ENCODE measurements at regions not wholly inside any gene's neighbourhood (a gene's known extent, or its start where the extent isn't known, plus 50 kb on each side); places are given as distances from the start of the nearest gene placed in this dataset.
A peak's percentile ranks its signal among the peaks of the same experiment; 100 is the strongest.
"Not testable (repeated sequence)": the region's sequence is repeated elsewhere in the genome, so short reads cannot be mapped to it uniquely, and the experiment has no call there.

- no peaks in the 10 kb centered on the region; the same call in 1 of the 2 replicates for H4K20me1 ChIP-seq (replicated peaks; ENCODE audit: insufficient read depth)
- TF ChIP-seq CTCF (conservative IDR thresholded peaks at IDR 0.05; ENCODE audit: low read depth in 2 of 2) (no peak), REST (IDR thresholded peaks at IDR 0.05; ENCODE audit: unreplicated experiment) (no peak), ZNF331 (CRISPR knock-in tag; IDR thresholded peaks at IDR 0.05; ENCODE audit: low read depth) (no peak), ZNF114 (CRISPR knock-in tag; IDR thresholded peaks at IDR 0.05) (no peak), POLR2AphosphoS5 (IDR thresholded peaks at IDR 0.05; ENCODE audit: low read depth) (peak; percentile 38), STAT1 (IDR thresholded peaks at IDR 0.05; ENCODE audit: unreplicated experiment) (no peak), ETS1 (IDR thresholded peaks at IDR 0.05) (no peak), JUNB (IDR thresholded peaks at IDR 0.05; ENCODE audit: unreplicated experiment) (no peak)
- no peak overlapping the region for H3K4me3 Mint-ChIP-seq
- DNase-seq (ENCODE audit: low spot score) = no peak
- H2AFZ ChIP-seq = no peak overlapping the region
- peaks cover 86% of the 10 kb centered on the region for H3K9me3 Mint-ChIP-seq
- H3K36me3 Mint-ChIP-seq (ENCODE audit: low read depth) = peaks cover 96% of the 10 kb centered on the region
- peaks cover 2% of the 10 kb centered on the region; the same call in 1 of the 2 replicates for H3F3A ChIP-seq (replicated peaks; ENCODE audit: low read depth)
- peaks cover 50% of the 10 kb centered on the region for H3K27me3 Mint-ChIP-seq (ENCODE audit: insufficient read depth, low read depth, poor library complexity)
- H3K4me2 ChIP-seq = no peak overlapping the region
- H3K4me1 Mint-ChIP-seq = no peaks in the 10 kb centered on the region
- no peak overlapping the region for H3K4me3 ChIP-seq
- H3K27ac Mint-ChIP-seq = no peak overlapping the region
- H3K79me2 ChIP-seq (replicated peaks; ENCODE audit: insufficient read depth) = no peaks in the 10 kb centered on the region
- peaks cover 20% of the 10 kb centered on the region; the same call in 1 of the 2 replicates for H3K36me3 ChIP-seq (ENCODE audit: insufficient read depth)
- ATAC-seq = no peak
- H3K4me1 ChIP-seq (ENCODE audit: insufficient read depth) = no peaks in the 10 kb centered on the region
- H3K9me2 ChIP-seq (ENCODE audit: insufficient read depth) = no peaks in the 10 kb centered on the region
- no peak overlapping the region for H3K27ac ChIP-seq (ENCODE audit: low read depth)
- H3K27me3 ChIP-seq (ENCODE audit: insufficient read depth) = peaks cover 12% of the 10 kb centered on the region
Observed at GRCh38 chr9:74100042-74100441, 397.1 kb upstream of the RORB start.

- ATAC-seq; H4K20me1 ChIP-seq (replicated peaks; ENCODE audit: insufficient read depth); H3K4me3 ChIP-seq; H3K27ac ChIP-seq (ENCODE audit: low read depth); H3K4me2 ChIP-seq; H3K4me3 Mint-ChIP-seq; H3K9me2 ChIP-seq (ENCODE audit: insufficient read depth); H3K27ac Mint-ChIP-seq; DNase-seq (ENCODE audit: low spot score); H3K79me2 ChIP-seq (replicated peaks; ENCODE audit: insufficient read depth); H3F3A ChIP-seq (replicated peaks; ENCODE audit: low read depth); H3K4me1 ChIP-seq (ENCODE audit: insufficient read depth); H2AFZ ChIP-seq; H3K4me1 Mint-ChIP-seq: not testable (repeated sequence)
- peaks cover 96% of the 10 kb centered on the region for H3K36me3 Mint-ChIP-seq (ENCODE audit: low read depth)
- H3K27me3 ChIP-seq (ENCODE audit: insufficient read depth) = peaks cover 32% of the 10 kb centered on the region
- peaks cover 24% of the 10 kb centered on the region; the same call in 1 of the 2 replicates for H3K36me3 ChIP-seq (ENCODE audit: insufficient read depth)
- peaks cover 41% of the 10 kb centered on the region for H3K27me3 Mint-ChIP-seq (ENCODE audit: insufficient read depth, low read depth, poor library complexity)
- peaks cover 93% of the 10 kb centered on the region for H3K9me3 Mint-ChIP-seq
Observed at GRCh38 chr9:74102148-74102547, 395.0 kb upstream of the RORB start.
